OCI-LY1 (cell line): ENCODE measurements at regions not wholly inside any gene's neighbourhood (a gene's known extent, or its start where the extent isn't known, plus 50 kb on each side); places are given as distances from the start of the nearest gene placed in this dataset.

Experiments used
- H2AFZ ChIP-seq: fragments of 200-600 bp; sonication (generic), shearing (Covaris generic); 2 replicates; pipeline ENCODE4 v1.6.0; 2014; ENCODE audit warnings: antibody characterized with exemption, mild to moderate bottlenecking, low read length
- H3F3A ChIP-seq: fragments of 200-600 bp; sonication (generic), shearing (Covaris generic); 2 replicates; pipeline ENCODE4 v1.6.0; 2014; ENCODE audit warnings: mild to moderate bottlenecking, antibody characterized with exemption, low read length, moderate library complexity; ENCODE audit not compliant: insufficient read depth
- H3K27ac ChIP-seq: fragments of 200-600 bp; sonication (generic); 2 replicates; pipeline ENCODE4 v1.5.1; 2014; ENCODE audit warnings: low read length, mixed run types, mild to moderate bottlenecking, low read depth; ENCODE audit not compliant: poor library complexity, severe bottlenecking
- H3K27me3 ChIP-seq: fragments of 200-600 bp; sonication (generic); 2 replicates; pipeline ENCODE4 v1.6.0; 2014; ENCODE audit warnings: antibody characterized with exemption, mild to moderate bottlenecking, low read length, moderate library complexity; ENCODE audit not compliant: insufficient read depth
- H3K36me3 ChIP-seq: fragments of 200-600 bp; sonication (generic); 2 replicates; pipeline ENCODE4 v1.6.1; 2014; ENCODE audit warnings: mild to moderate bottlenecking, antibody characterized with exemption, low read length, moderate library complexity, mixed read lengths; ENCODE audit not compliant: insufficient read depth
- H3K4me1 ChIP-seq: fragments of 200-600 bp; sonication (generic); 2 replicates; pipeline ENCODE4 v1.5.1; 2014; ENCODE audit warnings: mild to moderate bottlenecking, low read length, moderate library complexity; ENCODE audit not compliant: insufficient read depth, severe bottlenecking
- H3K4me2 ChIP-seq: fragments of 200-600 bp; sonication (generic), shearing (Covaris generic); 2 replicates; pipeline ENCODE4 v1.6.1; 2014; ENCODE audit warnings: low read length
- H3K4me3 ChIP-seq: fragments of 200-600 bp; sonication (generic); 2 replicates; pipeline ENCODE4 v1.5.1; 2014; ENCODE audit warnings: low read length, low read depth, mild to moderate bottlenecking, mixed read lengths; ENCODE audit not compliant: poor library complexity, severe bottlenecking
- H3K79me2 ChIP-seq: fragments of 200-600 bp; shearing (Covaris generic); 2 replicates; pipeline ENCODE4 v1.6.1; 2016; ENCODE audit warnings: mixed run types, low read length, mixed read lengths; ENCODE audit not compliant: insufficient read depth
- H3K9ac ChIP-seq: fragments of 200-600 bp; sonication (generic), shearing (Covaris generic); 2 replicates; pipeline ENCODE4 v1.6.1; 2014; ENCODE audit warnings: mild to moderate bottlenecking, low read length, mixed read lengths
- H3K9me2 ChIP-seq: fragments of 200-600 bp; sonication (generic), shearing (Covaris generic); 2 replicates; pipeline ENCODE4 v1.6.1; 2014; ENCODE audit warnings: low read depth, mild to moderate bottlenecking, low read length, mixed read lengths
- H3K9me3 ChIP-seq: fragments of 200-600 bp; shearing (Covaris generic); 2 replicates; pipeline ENCODE4 v1.6.1; 2014; ENCODE audit warnings: low read length, mixed read lengths
- H4K20me1 ChIP-seq: fragments of 200-600 bp; sonication (generic), shearing (Covaris generic); 2 replicates; pipeline ENCODE4 v1.6.0; 2016; ENCODE audit warnings: mild to moderate bottlenecking, low read length; ENCODE audit not compliant: insufficient read depth
- CTCF ChIP-seq: fragments of 200-600 bp; sonication (generic), shearing (Covaris generic); IDR thresholded peaks from 2 replicates; pipeline ENCODE4 v1.5.1; 2017; ENCODE audit warnings: mild to moderate bottlenecking, antibody characterized with exemption, low read length, moderate library complexity, mixed read lengths
- EZH2 ChIP-seq: fragments of 200-600 bp; sonication (generic), shearing (Covaris generic); IDR thresholded peaks from 2 replicates; pipeline ENCODE4 v1.8.0; 2017; ENCODE audit warnings: borderline replicate concordance, mixed run types, mild to moderate bottlenecking, antibody characterized with exemption, low read length, moderate library complexity, mixed read lengths

GRCh38 chr18:1014951-1015624, 110.4 kb downstream of the ADCYAP1 start:
- Histone ChIP-seq H3F3A (no peaks in the 10 kb centered on the region), H3K9me2 (no peaks in the 10 kb centered on the region), H4K20me1 (no peaks in the 10 kb centered on the region), H3K4me3 (no peak overlapping the region), H3K36me3 (no peaks in the 10 kb centered on the region), H2AFZ (no peak overlapping the region), H3K9me3 (no peaks in the 10 kb centered on the region), H3K27ac (no peak overlapping the region), H3K9ac (no peak overlapping the region), H3K27me3 (no peaks in the 10 kb centered on the region), H3K4me1 (no peaks in the 10 kb centered on the region), H3K79me2 (no peaks in the 10 kb centered on the region), H3K4me2 (no peak overlapping the region)
- TF ChIP-seq CTCF (no peak), EZH2 (no peak)

DNA sequence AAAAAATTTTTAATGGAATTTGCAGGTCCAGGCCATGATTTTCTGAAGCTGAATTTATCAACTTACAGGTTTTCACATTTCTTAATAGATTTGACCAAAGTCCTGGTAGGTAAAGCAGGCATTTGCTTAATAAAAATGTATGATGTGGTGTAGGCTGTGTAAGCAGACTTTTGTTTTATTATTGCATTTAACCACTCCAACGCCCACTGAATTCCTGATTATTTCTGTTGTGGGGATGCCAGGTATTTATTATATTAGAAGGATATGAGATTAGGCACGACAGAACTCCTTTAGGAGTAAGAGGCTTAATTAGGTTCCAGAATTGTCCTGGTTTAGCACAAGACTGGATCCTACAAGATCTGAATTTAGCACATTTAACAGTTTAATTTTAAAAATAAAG, 111.1 kb downstream of the ADCYAP1 start:
- Histone ChIP-seq H3K79me2 (no peaks in the 10 kb centered on the region), H3K27ac (no peak overlapping the region), H3K27me3 (no peaks in the 10 kb centered on the region), H4K20me1 (no peaks in the 10 kb centered on the region), H3K9me2 (no peaks in the 10 kb centered on the region), H2AFZ (no peak overlapping the region), H3K9ac (no peak overlapping the region), H3K36me3 (no peaks in the 10 kb centered on the region), H3K4me3 (no peak overlapping the region), H3K4me2 (no peak overlapping the region), H3F3A (no peaks in the 10 kb centered on the region), H3K9me3 (no peaks in the 10 kb centered on the region), H3K4me1 (no peaks in the 10 kb centered on the region)
- no peak for TF ChIP-seq CTCF
- no peak for TF ChIP-seq EZH2

GRCh38 chr18:1017227-1018058, 112.8 kb downstream of the ADCYAP1 start:
- H3F3A ChIP-seq = no peaks in the 10 kb centered on the region
- no peak overlapping the region for H3K4me3 ChIP-seq
- no peak overlapping the region for H2AFZ ChIP-seq
- no peaks in the 10 kb centered on the region for H4K20me1 ChIP-seq
- TF ChIP-seq EZH2 = no peak
- no peak for TF ChIP-seq CTCF
- H3K36me3 ChIP-seq = no peaks in the 10 kb centered on the region
- no peaks in the 10 kb centered on the region for H3K9me3 ChIP-seq
- H3K27me3 ChIP-seq = no peaks in the 10 kb centered on the region
- no peak overlapping the region for H3K9ac ChIP-seq
- no peak overlapping the region for H3K4me2 ChIP-seq
- no peaks in the 10 kb centered on the region for H3K79me2 ChIP-seq
- H3K27ac ChIP-seq = no peak overlapping the region
- H3K4me1 ChIP-seq = no peaks in the 10 kb centered on the region
- H3K9me2 ChIP-seq = no peaks in the 10 kb centered on the region
